CD4-positive, alpha-beta T cell treated with Interleukin-4 for 1 hour (primary cell): ENCODE measurements at regions not wholly inside any gene's neighbourhood (a gene's known extent, or its start where the extent isn't known, plus 50 kb on each side); places are given as distances from the start of the nearest gene placed in this dataset.

Experiments
- DNase-seq, 2 donors: peaks; one replicate each; pipeline ENCODE4 v3.0.0-alpha.2; 2020 to 2022

GRCh38 chr10:10310498-10310897, 707.2 kb upstream of the CELF2 start:
- no peak for DNase-seq

- no peak for DNase-seq
These were observed 705.7 kb upstream of the CELF2 start for GRCh38 chr10:10311966-10312365.

GRCh38 chr10:10313149-10313835, 704.4 kb upstream of the CELF2 start:
- no peak for DNase-seq

- DNase-seq: no peak
These were observed 703.0 kb upstream of the CELF2 start for GRCh38 chr10:10314626-10315025.

- no peak for DNase-seq
These were observed 701.7 kb upstream of the CELF2 start for GRCh38 chr10:10315989-10316388.

- no peak for DNase-seq
These were observed 700.5 kb upstream of the CELF2 start for GRCh38 chr10:10317151-10317550.

GRCh38 chr10:10318856-10319255, 698.8 kb upstream of the CELF2 start:
- DNase-seq: no peak

GRCh38 chr10:10320956-10321355, 696.7 kb upstream of the CELF2 start:
- DNase-seq: no peak

- no peak for DNase-seq
These were observed 691.6 kb upstream of the CELF2 start for GRCh38 chr10:10326116-10326515.

GRCh38 chr10:10327934-10328333, 689.7 kb upstream of the CELF2 start:
- no peak for DNase-seq

- no peak for DNase-seq
These were observed 687.3 kb upstream of the CELF2 start for GRCh38 chr10:10330418-10330817.

GRCh38 chr10:10332786-10333185, 684.9 kb upstream of the CELF2 start:
- DNase-seq: no peak

GRCh38 chr10:10333622-10334021, 684.0 kb upstream of the CELF2 start:
- no peak for DNase-seq

GRCh38 chr10:10338339-10338738, 679.3 kb upstream of the CELF2 start:
- no peak for DNase-seq

- DNase-seq: no peak
These were observed 671.1 kb upstream of the CELF2 start for GRCh38 chr10:10346390-10347150.

- DNase-seq: no peak
These were observed 667.6 kb upstream of the CELF2 start for GRCh38 chr10:10350050-10350449.

- DNase-seq: no peak
These were observed 666.2 kb upstream of the CELF2 start for GRCh38 chr10:10351451-10351850.

GRCh38 chr10:10353326-10353868, 664.3 kb upstream of the CELF2 start:
- no peak for DNase-seq

- DNase-seq: no peak
These were observed 658.4 kb upstream of the CELF2 start for GRCh38 chr10:10359263-10359662.

GRCh38 chr10:10361301-10361885, 656.3 kb upstream of the CELF2 start:
- DNase-seq: no peak

- DNase-seq: no peak
These were observed 654.9 kb upstream of the CELF2 start for GRCh38 chr10:10362800-10363199.

- no peak for DNase-seq
These were observed 654.5 kb upstream of the CELF2 start for GRCh38 chr10:10363217-10363616.

GRCh38 chr10:10364902-10365301, 652.8 kb upstream of the CELF2 start:
- no peak for DNase-seq

- no peak for DNase-seq
These were observed 652.0 kb upstream of the CELF2 start for GRCh38 chr10:10365676-10366075.
